ENCODE measurements at regions not wholly inside any gene's neighbourhood (a gene's known extent, or its start where the extent isn't known, plus 50 kb on each side); places are given as distances from the start of the nearest gene placed in this dataset.

GRCh38 chr12:91841822-91842221 is 303.8 kb downstream of the BTG1 start:
- no peak for TF ChIP-seq CTCF (IDR thresholded peaks at IDR 0.05)

GRCh38 chr12:91836696-91837095 is 308.9 kb downstream of the BTG1 start:
- TF ChIP-seq CTCF (IDR thresholded peaks at IDR 0.05), result no peak

GRCh38 chr12:91836264-91836663 is 309.4 kb downstream of the BTG1 start:
- TF ChIP-seq CTCF (IDR thresholded peaks at IDR 0.05), result no peak

GRCh38 chr12:91835693-91836092 is 310.0 kb downstream of the BTG1 start:
- TF ChIP-seq CTCF (IDR thresholded peaks at IDR 0.05), result no peak

- no peak for TF ChIP-seq CTCF (IDR thresholded peaks at IDR 0.05)
These were observed 311.8 kb downstream of the BTG1 start for GRCh38 chr12:91833780-91834359.

- TF ChIP-seq CTCF (IDR thresholded peaks at IDR 0.05), result no peak
These were observed 319.6 kb downstream of the BTG1 start for GRCh38 chr12:91825999-91826398.

GRCh38 chr12:91824991-91825390 is 320.7 kb downstream of the BTG1 start:
- no peak for TF ChIP-seq CTCF (IDR thresholded peaks at IDR 0.05)

GRCh38 chr12:91819132-91819447 is 326.6 kb downstream of the BTG1 start:
- TF ChIP-seq CTCF (IDR thresholded peaks at IDR 0.05), result no peak
